A673 (cell line): ENCODE measurements at regions not wholly inside any gene's neighbourhood (a gene's known extent, or its start where the extent isn't known, plus 50 kb on each side); places are given as distances from the start of the nearest gene placed in this dataset.

Source experiments
- BruUV-seq: library from RNA; stranded (reverse); fragments of 400-500 nt; replicated peaks from 2 replicates; lab custom pipeline; 2021; lab: Mats Ljungman, UMichigan
- CTCF ChIA-PET: fragments of 300-600 bp; sonication (Branson Sonifier 250); formaldehyde crosslinking; loops from one replicate; lab custom pipeline; 2022; ENCODE audit warnings: antibody characterized with exemption; lab: Charles Lee
- POLR2A ChIA-PET: fragments of 300-600 bp; sonication (Branson Sonifier 250); formaldehyde crosslinking; loops from one replicate; lab custom pipeline; 2022; ENCODE audit warnings: antibody characterized with exemption; ENCODE audit not compliant: low non-redundant PET; lab: Charles Lee
- DNase-seq: peaks from one replicate; pipeline ENCODE4 v3.0.0-alpha.2; 2015; ENCODE audit warnings: low spot score
- H3K27ac ChIP-seq: fragments of 200-600 bp; sonication (generic); 2 replicates; pipeline ENCODE4 v1.5.1; 2016; ENCODE audit warnings: mixed run types, low read depth, mild to moderate bottlenecking, mixed read lengths, antibody characterized with exemption, low read length; ENCODE audit not compliant: poor library complexity, severe bottlenecking
- H3K27me3 ChIP-seq: fragments of 200-600 bp; sonication (generic); replicated peaks from 2 replicates; pipeline ENCODE4 v1.6.1; 2017; ENCODE audit warnings: mixed run types, low read depth, mild to moderate bottlenecking, mixed read lengths, antibody characterized with exemption, low read length; ENCODE audit not compliant: insufficient read depth, poor library complexity
- H3K36me3 ChIP-seq: fragments of 200-600 bp; sonication (generic); 2 replicates; pipeline ENCODE4 v1.6.1; 2016; ENCODE audit warnings: mixed run types, mild to moderate bottlenecking, mixed read lengths, antibody characterized with exemption, low read length; ENCODE audit not compliant: insufficient read depth, poor library complexity, severe bottlenecking
- H3K4me1 ChIP-seq: fragments of 200-600 bp; sonication (generic); 2 replicates; pipeline ENCODE4 v1.6.1; 2017; ENCODE audit warnings: mixed run types, mild to moderate bottlenecking, mixed read lengths, antibody characterized with exemption, low read length; ENCODE audit not compliant: insufficient read depth, poor library complexity, severe bottlenecking
- H3K4me3 ChIP-seq: fragments of 200-600 bp; sonication (generic); 2 replicates; pipeline ENCODE4 v1.5.1; 2016; ENCODE audit warnings: low read depth, mixed run types, mild to moderate bottlenecking, mixed read lengths, low read length; ENCODE audit not compliant: poor library complexity, severe bottlenecking
- H3K9me3 ChIP-seq: fragments of 200-600 bp; sonication (generic); 2 replicates; pipeline ENCODE4 v1.6.1; 2016; ENCODE audit warnings: mixed run types, low read depth, mild to moderate bottlenecking, mixed read lengths, antibody characterized with exemption, low read length; ENCODE audit not compliant: poor library complexity, severe bottlenecking
- CTCF ChIP-seq: fragments of 300-800, 200-600 bp; sonication (generic); conservative IDR thresholded peaks from 2 replicates; pipeline ENCODE4 v1.5.1; 2017; ENCODE audit warnings: low read depth, mild to moderate bottlenecking, antibody characterized with exemption, low read length, moderate library complexity, mixed read lengths
- EZH2 ChIP-seq: fragments of 200-600 bp; sonication (generic); IDR thresholded peaks from 2 replicates; pipeline ENCODE4 v1.6.1; 2017; ENCODE audit warnings: borderline replicate concordance, low read depth, mild to moderate bottlenecking, mixed read lengths, antibody characterized with exemption, low read length; ENCODE audit not compliant: poor library complexity, severe bottlenecking
- intact Hi-C: fragments of 100-400 bp; cut with micrococcal nuclease; formaldehyde crosslinking; loops from one replicate; pipeline ENCODE4 v1.10.0; 2022; ENCODE audit not compliant: unreplicated experiment

DNA sequence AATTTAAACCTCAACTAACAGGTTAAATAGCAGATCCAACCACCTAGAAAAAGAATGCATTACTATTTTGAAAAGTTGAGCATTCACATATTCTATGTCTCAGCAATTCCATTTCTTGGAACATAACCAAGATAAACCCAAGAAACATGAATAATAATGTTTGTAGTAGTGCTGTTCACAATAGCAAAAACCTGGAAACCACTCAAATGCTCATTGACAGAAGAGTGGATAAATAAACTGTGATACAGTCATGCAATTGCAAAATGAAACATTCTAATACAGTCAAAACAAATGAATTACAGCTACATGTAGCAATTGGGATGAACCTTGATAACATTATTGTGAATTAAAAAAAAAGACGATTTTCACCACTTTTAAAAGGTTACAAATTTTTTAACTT lies 162.8 kb upstream of the TMEM45B start:
- H3K9me3 ChIP-seq: peaks cover 18% of the 10 kb centered on the region
- ChIA-PET POLR2A (no interaction called here), CTCF (no interaction called here)
- H3K27ac ChIP-seq: no peak overlapping the region
- TF ChIP-seq CTCF (no peak), EZH2 (no peak)
- intact Hi-C loops: no loop called here
- DNase-seq: no peak
- H3K4me3 ChIP-seq: no peak overlapping the region
- H3K4me1 ChIP-seq: no peaks in the 10 kb centered on the region
- H3K27me3 ChIP-seq: no peaks in the 10 kb centered on the region
- H3K36me3 ChIP-seq: no peaks in the 10 kb centered on the region
- BruUV-seq: no TSS peak

DNA sequence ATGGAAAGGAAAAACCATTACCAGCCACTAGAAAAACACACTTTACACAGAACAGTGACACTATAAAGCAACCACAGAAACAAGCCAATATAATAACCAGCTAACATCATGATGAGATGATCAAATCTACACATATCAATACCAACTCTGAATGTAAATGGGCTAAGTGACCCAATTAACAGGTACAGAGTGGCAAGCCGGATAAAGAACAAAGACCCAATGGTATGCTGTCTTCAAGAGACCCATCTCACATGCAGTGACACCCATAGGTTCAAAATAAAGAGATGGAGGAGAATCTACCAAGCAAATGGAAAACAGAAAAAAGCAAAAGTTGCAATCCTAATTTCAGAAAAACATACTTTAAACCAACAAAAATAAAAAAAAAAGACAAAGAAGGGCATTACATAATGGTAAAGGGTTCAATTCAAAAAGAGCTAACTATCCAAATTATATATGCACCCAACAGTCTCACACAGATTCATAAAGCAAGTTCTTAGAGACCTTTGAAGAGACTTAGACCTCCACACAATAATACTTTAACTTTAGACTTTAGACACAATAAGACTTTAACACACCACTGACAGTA lies 160.3 kb upstream of the TMEM45B start:
- peaks cover 18% of the 10 kb centered on the region for H3K9me3 ChIP-seq
- no peak for DNase-seq
- H3K27ac ChIP-seq: no peak overlapping the region
- no peaks in the 10 kb centered on the region for H3K27me3 ChIP-seq
- POLR2A ChIA-PET: no interaction called here
- H3K4me1 ChIP-seq: no peaks in the 10 kb centered on the region
- TF ChIP-seq EZH2 (no peak), CTCF (no peak)
- CTCF ChIA-PET: no interaction called here
- no peak overlapping the region for H3K4me3 ChIP-seq
- intact Hi-C loops: no loop called here
- BruUV-seq: no TSS peak
- no peaks in the 10 kb centered on the region for H3K36me3 ChIP-seq

DNA sequence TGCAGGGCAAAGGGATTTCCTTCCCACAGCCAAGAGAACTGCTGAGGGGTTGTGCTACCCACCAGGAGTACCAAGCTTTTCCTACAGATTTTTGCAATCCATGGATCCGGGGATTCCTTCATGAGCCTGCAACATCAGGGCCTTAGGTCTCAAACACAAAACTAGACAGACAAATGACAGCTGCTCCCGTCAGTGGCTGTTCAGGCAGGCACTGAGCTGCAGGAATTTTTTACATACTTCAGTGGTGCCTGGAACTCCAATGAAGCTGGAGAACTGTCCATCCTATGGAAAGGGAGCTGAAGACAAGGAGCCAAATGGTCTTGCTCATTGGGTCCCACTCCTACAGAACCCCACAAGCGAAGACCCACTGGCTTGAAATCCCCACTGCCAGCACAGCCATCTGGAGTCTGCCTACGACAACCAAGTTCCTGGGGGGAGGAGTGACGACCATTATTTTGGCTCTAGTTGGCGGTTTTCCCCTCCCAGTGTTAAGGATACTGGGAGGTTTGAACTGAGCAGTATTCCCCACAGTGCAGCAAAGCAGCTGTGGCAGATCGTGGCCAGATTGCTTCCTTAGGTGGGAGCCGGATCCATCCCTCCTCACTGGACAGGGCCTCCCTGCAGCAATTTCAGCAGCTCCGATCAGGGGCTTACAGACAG lies 157.7 kb upstream of the TMEM45B start:
- H3K27ac ChIP-seq: no peak overlapping the region
- H3K27me3 ChIP-seq: no peaks in the 10 kb centered on the region
- intact Hi-C loops: no loop called here
- POLR2A ChIA-PET: no interaction called here
- peaks cover 24% of the 10 kb centered on the region for H3K9me3 ChIP-seq
- H3K4me3 ChIP-seq: no peak overlapping the region
- no peak for TF ChIP-seq CTCF
- no peak for TF ChIP-seq EZH2
- H3K36me3 ChIP-seq: no peaks in the 10 kb centered on the region
- no peaks in the 10 kb centered on the region for H3K4me1 ChIP-seq
- no peak for DNase-seq
- CTCF ChIA-PET: no interaction called here
- no TSS peak for BruUV-seq
